ENCODE measurements at regions not wholly inside any gene's neighbourhood (a gene's known extent, or its start where the extent isn't known, plus 50 kb on each side); places are given as distances from the start of the nearest gene placed in this dataset.

GRCh38 chr1:4088676-4089075 is 188.6 kb upstream of the C1orf174 start:
- no peak for DNase-seq (ENCODE audit: low read depth, low spot score)
- in situ Hi-C loops (cut with HindIII; ENCODE audit: low sequenced_read_pairs): no loop called here
- no peak overlapping the region for H3K4me3 ChIP-seq (ENCODE audit: low read depth, low read length)
- no peak for TF ChIP-seq CTCF (IDR thresholded peaks at IDR 0.05; ENCODE audit: low read depth, low read length)

- DNase-seq (ENCODE audit: low read depth, low spot score): no peak
- in situ Hi-C loops (cut with HindIII; ENCODE audit: low sequenced_read_pairs): no loop called here
- TF ChIP-seq CTCF (IDR thresholded peaks at IDR 0.05; ENCODE audit: low read depth, low read length): no peak
Measured at GRCh38 chr1:4089421-4090175, 189.5 kb upstream of the C1orf174 start.

GRCh38 chr1:4090556-4090955 is 190.5 kb upstream of the C1orf174 start:
- H3K4me3 ChIP-seq (ENCODE audit: low read depth, low read length): no peak overlapping the region
- in situ Hi-C loops (cut with HindIII; ENCODE audit: low sequenced_read_pairs): no loop called here
- no peak for DNase-seq (ENCODE audit: low read depth, low spot score)
- TF ChIP-seq CTCF (IDR thresholded peaks at IDR 0.05; ENCODE audit: low read depth, low read length): no peak

More at GRCh38 chr1:4089421-4090175, 189.5 kb upstream of the C1orf174 start:
- no peak overlapping the region for H3K4me3 ChIP-seq (ENCODE audit: low read depth, low read length)

DNA sequence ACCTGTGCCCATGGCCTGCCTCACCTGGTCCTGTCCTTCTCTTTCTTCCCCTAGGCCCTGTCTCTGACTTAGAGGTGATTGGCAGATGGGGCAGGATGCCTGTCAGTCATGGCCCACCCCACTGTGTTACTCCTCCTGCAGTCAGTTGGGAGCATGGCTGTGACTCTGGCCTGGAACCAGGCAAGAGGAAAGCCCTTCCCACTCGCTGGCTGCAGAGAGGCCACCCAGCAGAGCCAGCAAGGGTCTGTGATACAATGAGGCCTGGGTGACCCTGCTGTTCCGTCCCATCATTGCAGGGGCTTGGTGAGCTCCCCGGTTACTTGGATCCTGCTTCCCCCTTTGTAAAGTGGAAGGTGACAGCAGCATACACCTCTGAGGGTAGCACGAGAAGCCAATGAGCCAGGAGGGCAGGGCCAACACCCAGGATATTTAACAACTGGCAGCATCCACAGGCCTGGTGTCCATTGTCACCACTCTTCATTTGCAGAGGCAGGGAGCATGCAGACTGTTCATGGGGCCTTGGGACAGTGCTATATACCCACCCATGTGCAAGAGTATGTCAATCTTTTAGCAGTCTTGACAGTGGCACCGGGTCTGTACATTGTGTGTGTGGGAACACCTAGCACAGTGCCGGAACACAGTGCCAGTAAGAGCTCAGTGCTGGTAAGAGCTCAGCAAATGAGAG is 191.0 kb upstream of the C1orf174 start:
- in situ Hi-C loops (cut with HindIII; ENCODE audit: low sequenced_read_pairs): no loop called here
- DNase-seq (ENCODE audit: low read depth, low spot score): no peak
- no peak for TF ChIP-seq CTCF (IDR thresholded peaks at IDR 0.05; ENCODE audit: low read depth, low read length)
- H3K4me3 ChIP-seq (ENCODE audit: low read depth, low read length): no peak overlapping the region

- no peak for DNase-seq (ENCODE audit: low read depth, low spot score)
- H3K4me3 ChIP-seq (ENCODE audit: low read depth, low read length): no peak overlapping the region
- in situ Hi-C loops (cut with HindIII; ENCODE audit: low sequenced_read_pairs): no loop called here
- no peak for TF ChIP-seq CTCF (IDR thresholded peaks at IDR 0.05; ENCODE audit: low read depth, low read length)
Measured at GRCh38 chr1:4091996-4092395, 191.9 kb upstream of the C1orf174 start.

GRCh38 chr1:4093856-4094565 is 193.9 kb upstream of the C1orf174 start:
- DNase-seq (ENCODE audit: low read depth, low spot score): no peak
- in situ Hi-C loops (cut with HindIII; ENCODE audit: low sequenced_read_pairs): no loop called here
- no peak overlapping the region for H3K4me3 ChIP-seq (ENCODE audit: low read depth, low read length)
- TF ChIP-seq CTCF (IDR thresholded peaks at IDR 0.05; ENCODE audit: low read depth, low read length): no peak

Data from astrocyte of the spinal cord (primary cell).